ENCODE measurements at regions not wholly inside any gene's neighbourhood (a gene's known extent, or its start where the extent isn't known, plus 50 kb on each side); places are given as distances from the start of the nearest gene placed in this dataset.

GRCh38 chr12:86788661-86789060, 532.5 kb upstream of the MGAT4C start:
- TF ChIP-seq POLR2A (IDR thresholded peaks at IDR 0.05): no peak
- no peak for TF ChIP-seq POLR2AphosphoS5 (IDR thresholded peaks at IDR 0.05)
